COLO668 (cell line): ENCODE measurements at regions not wholly inside any gene's neighbourhood (a gene's known extent, or its start where the extent isn't known, plus 50 kb on each side); places are given as distances from the start of the nearest gene placed in this dataset.

Experiments used
- DNase-seq: peaks from one replicate; lab custom pipeline; 2025; ENCODE audit not compliant: unreplicated experiment; lab: John Stamatoyannopoulos, UW

GRCh38 chr7:114755856-114756255, 166.0 kb upstream of the MDFIC start:
- no peak for DNase-seq

DNA sequence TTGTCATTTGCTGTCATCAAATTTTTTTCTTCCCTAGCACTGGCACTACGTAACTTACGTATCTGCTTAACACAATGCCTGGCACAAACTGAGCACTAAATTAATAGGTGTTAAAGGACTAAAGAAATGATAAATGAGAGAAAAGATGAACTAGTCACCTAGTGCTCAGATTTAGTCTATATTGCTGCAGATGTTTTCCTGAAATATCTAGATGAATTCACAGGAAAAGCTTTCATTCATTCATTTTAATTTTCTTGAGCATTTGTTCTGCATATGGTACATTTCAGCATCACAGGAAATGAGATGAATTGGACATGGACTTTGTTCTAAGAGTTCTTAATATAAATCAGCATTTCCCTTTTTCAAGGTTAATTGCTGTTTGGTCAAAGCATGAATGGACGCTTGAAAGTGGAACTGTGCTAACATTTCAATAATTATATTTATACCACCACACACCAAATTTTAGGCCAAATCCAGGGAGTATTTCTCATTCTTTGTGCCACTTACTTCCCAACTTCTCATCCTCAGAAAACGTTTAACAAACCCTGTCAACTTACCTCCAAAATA, 163.2 kb upstream of the MDFIC start:
- no peak for DNase-seq

- DNase-seq, result peak; percentile 28
These were observed 162.4 kb upstream of the MDFIC start for GRCh38 chr7:114759347-114760062.

- DNase-seq, result no peak
These were observed 161.4 kb upstream of the MDFIC start for GRCh38 chr7:114760477-114760876.

- no peak for DNase-seq
These were observed 159.9 kb upstream of the MDFIC start for GRCh38 chr7:114761973-114762372.

- no peak for DNase-seq
These were observed 156.4 kb upstream of the MDFIC start for GRCh38 chr7:114765331-114766040.

DNA sequence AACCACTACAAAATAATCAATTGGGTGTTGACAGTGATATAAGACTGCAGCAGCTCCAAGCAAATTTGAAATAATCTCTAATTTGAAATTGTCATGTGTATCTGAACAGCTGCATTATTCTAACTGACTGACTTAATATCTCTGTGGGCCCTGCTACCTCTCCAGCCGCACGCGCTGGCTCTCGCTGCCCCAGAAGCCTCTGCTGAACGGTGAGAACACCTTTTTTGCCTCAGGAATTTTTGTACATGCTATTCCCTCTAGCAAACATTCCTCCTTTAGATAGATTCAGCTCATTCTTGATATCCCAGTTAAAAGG, 155.9 kb upstream of the MDFIC start:
- DNase-seq, result no peak

DNA sequence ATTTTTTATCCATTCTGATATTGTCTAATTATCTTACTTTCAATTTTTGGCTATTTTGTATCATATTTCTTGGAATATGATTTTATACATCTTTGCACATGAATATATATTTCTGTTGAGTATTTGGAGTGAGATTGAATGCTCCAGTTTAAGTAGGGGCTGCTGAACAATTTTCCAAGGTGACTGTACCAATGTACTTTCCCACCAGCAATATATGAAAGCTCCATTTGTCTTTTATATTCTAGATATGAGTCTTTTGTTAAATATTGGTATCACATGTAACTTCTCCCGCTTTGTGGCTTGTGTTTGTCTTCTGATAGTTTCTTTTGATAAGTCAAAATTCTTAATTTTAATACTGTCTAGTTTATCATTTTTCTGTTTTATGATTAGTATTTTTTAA, 144.6 kb upstream of the MDFIC start:
- no peak for DNase-seq

- DNase-seq, result no peak
These were observed 138.4 kb upstream of the MDFIC start for GRCh38 chr7:114783508-114783907.

DNA sequence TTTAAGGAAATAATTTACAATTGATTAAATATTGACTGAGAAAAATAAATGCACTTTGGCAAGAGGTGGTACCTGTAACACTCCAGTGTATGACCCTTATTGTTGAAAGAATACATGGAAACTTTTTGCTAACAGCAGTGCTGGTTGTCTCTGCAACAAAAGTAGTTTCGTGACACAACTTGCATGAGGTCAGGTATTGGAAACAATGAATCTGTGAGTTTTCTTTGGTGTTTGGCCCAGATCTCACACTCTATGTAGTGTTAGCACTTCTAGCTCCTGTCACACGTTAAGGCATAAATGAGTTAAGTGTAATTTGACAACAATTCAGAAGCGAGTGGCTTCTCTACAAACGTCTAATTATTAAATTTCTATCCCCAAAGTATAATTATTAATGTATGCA, 137.7 kb upstream of the MDFIC start:
- DNase-seq, result no peak

- DNase-seq, result no peak
These were observed 137.1 kb upstream of the MDFIC start for GRCh38 chr7:114784746-114785145.

DNA sequence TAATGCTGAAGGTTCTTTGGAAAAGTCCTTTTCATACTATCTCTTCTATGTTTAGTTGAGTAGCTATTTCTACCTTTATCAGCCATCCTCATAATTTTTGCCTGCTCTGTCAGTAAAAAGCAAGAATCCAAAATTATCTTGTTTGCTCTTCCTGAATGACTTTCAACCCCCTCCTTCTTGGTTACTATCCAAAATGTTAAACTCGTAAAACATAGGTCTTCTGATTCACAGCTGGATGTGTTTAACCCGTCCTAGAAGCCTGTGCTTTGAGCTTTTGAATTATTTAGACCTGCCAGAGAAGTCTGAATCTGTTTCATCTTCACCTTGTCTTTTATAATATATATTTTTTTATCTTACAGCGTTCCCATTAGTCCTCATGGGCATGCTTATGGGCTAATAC, 136.4 kb upstream of the MDFIC start:
- no peak for DNase-seq

GRCh38 chr7:114786455-114786854, 135.4 kb upstream of the MDFIC start:
- no peak for DNase-seq

DNA sequence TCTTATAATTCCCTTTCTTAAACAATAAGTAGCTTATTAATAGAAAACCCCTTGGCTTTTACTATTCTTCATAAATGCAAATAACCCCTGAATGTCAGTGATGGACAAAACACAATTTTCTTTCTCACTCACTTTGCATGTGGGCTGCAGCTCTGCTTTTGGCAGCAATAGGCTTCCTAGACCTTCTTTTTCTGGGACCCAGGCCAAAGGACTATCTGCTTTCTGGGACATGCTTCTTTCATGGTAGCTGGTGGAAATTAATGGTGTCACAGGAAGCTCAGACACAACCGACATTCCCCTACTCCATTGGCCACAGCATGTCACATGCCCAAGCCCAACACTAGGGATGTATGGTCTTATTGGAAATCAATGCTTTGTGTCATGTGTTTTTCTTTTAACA, 134.3 kb upstream of the MDFIC start:
- no peak for DNase-seq

DNA sequence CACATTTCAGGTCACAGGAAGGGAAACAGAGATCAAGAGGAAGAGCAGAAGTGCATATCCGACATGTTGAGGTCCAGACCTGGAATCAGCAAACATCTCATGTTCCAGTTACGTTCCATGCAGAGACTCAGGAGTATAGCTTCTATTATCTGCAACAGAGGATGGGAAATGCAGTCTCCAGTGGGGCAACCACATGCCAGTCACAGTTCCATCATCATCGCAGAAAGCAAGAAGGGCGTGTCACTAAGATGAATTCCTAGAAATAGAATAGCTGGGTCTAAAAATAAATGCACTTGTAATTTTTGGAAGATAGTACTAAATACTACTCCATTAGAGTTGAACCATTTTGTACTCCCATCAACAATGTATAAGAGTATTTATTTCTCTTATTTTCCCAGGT, 133.2 kb upstream of the MDFIC start:
- DNase-seq, result no peak

DNA sequence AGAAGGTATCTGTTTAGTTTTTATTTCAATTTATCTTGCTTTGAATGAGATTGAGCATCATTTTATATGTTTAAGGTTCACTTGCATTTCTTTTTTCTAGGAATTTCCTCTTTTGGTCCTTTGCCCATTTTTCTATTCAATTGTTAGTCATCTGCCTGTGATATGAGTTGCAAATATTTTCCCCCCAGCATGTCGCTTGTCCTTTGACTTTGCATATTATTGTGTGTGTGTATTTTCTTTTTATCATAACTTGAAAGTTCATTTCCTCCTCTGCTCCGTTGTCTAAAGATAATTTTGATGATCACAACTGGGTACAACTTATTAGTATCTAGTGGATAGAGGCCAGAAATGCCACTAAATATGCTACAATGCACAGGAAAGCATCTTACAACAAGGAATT, 132.7 kb upstream of the MDFIC start:
- no peak for DNase-seq

GRCh38 chr7:114789871-114790311, 132.0 kb upstream of the MDFIC start:
- no peak for DNase-seq

GRCh38 chr7:114790521-114790920, 131.4 kb upstream of the MDFIC start:
- DNase-seq, result no peak

- DNase-seq, result no peak
These were observed 130.1 kb upstream of the MDFIC start for GRCh38 chr7:114791771-114792170.

GRCh38 chr7:114793155-114793845, 128.6 kb upstream of the MDFIC start:
- DNase-seq, result no peak

DNA sequence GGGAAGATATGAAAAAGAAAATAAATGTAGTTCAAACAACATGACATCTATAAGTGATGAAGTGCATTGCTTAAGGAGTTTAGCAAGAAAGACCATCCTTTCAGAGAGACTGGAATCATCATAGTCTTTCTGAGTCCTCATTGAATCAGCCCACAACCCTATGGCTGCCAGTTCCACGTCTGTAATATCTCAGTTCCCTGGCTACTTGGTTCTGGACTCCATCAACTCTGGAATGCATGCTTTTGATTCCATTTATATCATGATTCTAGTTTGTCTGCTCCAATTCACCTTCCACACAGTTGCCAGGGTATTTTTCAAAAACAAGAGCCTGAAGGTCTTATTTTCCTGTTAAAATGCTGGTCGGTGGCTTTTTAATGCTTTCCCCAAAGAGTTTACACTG, 126.4 kb upstream of the MDFIC start:
- DNase-seq, result no peak

GRCh38 chr7:114799628-114800028, 122.3 kb upstream of the MDFIC start:
- no peak for DNase-seq
